Spleen (tissue), 7 donors: ENCODE measurements at regions not wholly inside any gene's neighbourhood (a gene's known extent, or its start where the extent isn't known, plus 50 kb on each side); places are given as distances from the start of the nearest gene placed in this dataset.

Experiments used
- CTCF ChIP-seq, 11 experiments: fragments of 200-600 bp in 7 of 11; fragments of 450-650 bp in 4 of 11; sonication (generic) in 4 of 11; IDR thresholded peaks in 8 of 11; conservative IDR thresholded peaks in 3 of 11; 1 replicate in 7 of 11; 2 replicates in 4 of 11; pipeline versions ENCODE4 v1.4.0 to v1.8.0; 2016 to 2021; ENCODE audit warnings: antibody characterized with exemption in 11 of 11, inconsistent platforms in 4 of 11, mild to moderate bottlenecking in 1 of 11
- POLR2A ChIP-seq, 3 donors: fragments of 450-650 bp; IDR thresholded peaks; one replicate each; pipeline ENCODE4 v1.5.1; 2017; ENCODE audit warnings: antibody characterized with exemption in 3 of 3, mild to moderate bottlenecking in 1 of 3
- POLR2AphosphoS5 ChIP-seq, 3 donors: sonication (generic); formaldehyde crosslinking; IDR thresholded peaks; one replicate each; pipeline ENCODE4 v1.5.1; 2017; ENCODE audit warnings: antibody characterized with exemption in 3 of 3
- donor health status: DM: no; HTN: no; CAD: no; lungs with moderate emphysema.
- donor health status: DM: no; HTN: no; CAD: no.
- donor health status: DM: no; HTN: no; CAD: no.

GRCh38 chr7:50857804-50858489, 75.3 kb upstream of the GRB10 start:
- no peak for TF ChIP-seq CTCF (IDR thresholded peaks at IDR 0.05 in 8 of 11, conservative IDR thresholded peaks at IDR 0.05 in 3 of 11)
- no peak for TF ChIP-seq POLR2A (IDR thresholded peaks at IDR 0.05)
- no peak for TF ChIP-seq POLR2AphosphoS5 (IDR thresholded peaks at IDR 0.05)
